ENCODE measurements at regions not wholly inside any gene's neighbourhood (a gene's known extent, or its start where the extent isn't known, plus 50 kb on each side); places are given as distances from the start of the nearest gene placed in this dataset. TPM values are rescaled to one million over a fixed set of nuclear protein-coding genes. Genes with fewer than 3 reads are reported as not detected.

DNA sequence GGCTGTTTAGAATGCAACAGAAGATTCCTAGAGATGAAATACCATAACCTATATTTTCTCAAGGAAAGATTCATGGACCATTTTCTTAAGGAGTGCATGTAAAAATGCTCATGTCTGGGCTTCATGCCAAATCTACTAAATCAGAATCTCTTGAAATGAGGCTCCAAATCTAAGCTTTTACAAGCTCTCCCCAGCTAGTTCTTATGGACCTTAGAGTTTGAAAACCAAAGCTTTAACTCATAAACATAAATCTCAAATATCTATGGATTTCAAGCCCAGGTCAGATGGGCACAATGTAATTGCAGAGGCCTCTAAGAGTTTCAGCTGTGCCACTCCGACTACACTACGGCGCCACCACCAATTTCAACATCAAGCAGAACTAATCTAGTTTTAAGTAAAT lies 117.3 kb upstream of the CAND1 start:
- DNase-seq, result peak; percentile 29

DNA sequence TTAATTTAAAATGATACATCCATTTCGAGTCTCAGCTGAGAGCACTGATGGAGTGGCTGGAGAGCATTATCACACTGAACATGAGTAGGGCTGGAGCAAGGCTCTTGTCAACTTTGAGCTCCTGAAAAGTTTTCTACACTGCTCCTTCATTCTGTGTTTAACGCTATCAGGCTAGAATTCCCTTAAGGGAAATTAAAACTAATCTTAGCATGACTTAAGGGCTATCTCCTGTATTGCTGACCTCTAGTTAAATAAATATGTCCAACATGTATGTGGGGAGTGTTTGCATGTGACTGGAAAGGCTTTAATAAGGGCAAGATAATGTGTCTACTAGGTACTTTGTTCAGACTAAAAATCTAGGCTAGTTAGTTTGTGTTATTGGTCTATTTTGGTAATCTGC lies 116.7 kb upstream of the CAND1 start:
- no peak for DNase-seq

DNA sequence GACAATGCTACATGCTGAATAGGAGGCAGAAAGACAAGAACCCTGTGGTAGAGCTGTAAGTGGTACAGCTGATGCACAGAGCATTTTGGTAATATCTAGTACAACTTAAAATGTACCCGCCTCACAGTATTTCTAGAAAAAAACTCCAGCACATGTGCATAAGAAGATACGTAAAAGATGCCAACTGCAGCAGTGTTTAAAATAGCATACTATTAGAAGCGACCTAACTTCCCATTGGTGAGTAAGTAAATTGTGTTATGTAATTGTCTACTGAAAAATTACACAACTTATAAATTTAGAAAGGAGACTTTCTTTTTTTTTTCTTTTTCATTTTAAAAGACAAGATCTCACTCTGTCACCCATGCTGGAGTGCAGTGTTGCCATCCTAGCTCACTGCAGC lies 114.3 kb upstream of the CAND1 start:
- no peak for DNase-seq

DNA sequence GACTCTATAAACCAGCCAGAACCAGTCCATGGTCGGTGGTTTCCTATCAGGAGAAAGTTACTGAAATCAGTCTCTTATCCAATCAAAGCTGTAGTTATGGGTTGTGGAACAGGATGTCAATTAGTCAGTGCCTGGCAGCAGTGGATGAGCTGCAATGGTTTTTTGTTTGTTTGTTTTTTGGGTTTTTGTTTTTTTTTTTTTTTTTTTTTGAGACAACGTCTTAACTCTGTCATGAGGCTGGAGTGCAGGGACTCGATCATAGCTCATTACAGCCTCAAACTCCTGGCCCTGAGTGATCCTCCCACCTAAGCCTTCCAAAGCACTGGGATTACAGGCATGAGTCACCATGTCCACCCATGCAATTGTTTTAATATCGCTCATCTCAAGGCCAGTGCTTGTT lies 113.3 kb upstream of the CAND1 start:
- no peak for DNase-seq

DNA sequence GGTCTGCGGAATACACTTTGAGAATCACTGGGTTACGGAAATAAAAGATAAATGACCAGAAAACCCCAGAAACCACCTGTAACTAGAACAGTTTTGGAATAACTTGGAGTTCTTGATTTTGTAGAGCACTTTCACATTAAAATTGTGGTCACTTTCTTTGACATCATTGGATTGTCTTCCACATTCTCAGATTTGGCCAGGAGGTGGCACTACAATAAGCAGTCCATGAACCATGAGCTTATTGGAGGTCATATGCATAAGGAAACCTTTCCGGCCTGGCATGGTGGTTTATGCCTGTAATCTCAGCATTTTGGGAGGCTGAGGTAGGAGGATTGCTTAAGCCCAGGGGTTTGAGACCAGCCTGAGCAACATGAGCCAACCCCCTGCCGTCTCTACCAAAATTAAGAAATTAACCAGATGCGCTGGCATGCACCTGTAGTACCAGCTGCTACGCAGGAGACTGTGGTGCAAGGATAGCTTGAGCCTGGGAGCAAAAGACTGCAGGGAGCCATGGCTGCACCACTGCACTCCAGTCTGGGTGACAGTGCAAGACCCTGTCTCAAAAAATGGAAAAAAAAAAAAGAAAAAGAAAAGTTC lies 107.7 kb upstream of the CAND1 start:
- peak; percentile 18 for DNase-seq

DNA sequence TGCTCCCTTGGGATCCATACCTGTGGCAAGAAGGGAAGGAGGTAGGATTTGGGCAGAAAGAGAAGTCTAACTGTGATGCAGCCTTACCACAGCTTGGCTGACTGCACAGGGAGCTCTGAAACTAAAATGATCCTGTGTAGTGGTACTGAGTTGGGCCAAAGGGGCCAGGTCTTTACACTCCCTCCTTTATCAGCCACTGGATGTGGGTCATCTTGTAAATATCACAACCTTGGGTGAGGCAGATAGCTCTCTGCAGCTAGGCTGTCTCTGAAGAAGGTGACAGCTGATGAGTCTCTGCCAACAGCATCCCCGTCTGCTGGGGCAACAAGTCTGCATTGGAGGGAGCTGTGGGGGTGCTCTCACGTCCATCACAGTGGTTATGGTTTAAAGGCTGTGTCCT lies 95.9 kb upstream of the CAND1 start:
- no peak for DNase-seq

DNA sequence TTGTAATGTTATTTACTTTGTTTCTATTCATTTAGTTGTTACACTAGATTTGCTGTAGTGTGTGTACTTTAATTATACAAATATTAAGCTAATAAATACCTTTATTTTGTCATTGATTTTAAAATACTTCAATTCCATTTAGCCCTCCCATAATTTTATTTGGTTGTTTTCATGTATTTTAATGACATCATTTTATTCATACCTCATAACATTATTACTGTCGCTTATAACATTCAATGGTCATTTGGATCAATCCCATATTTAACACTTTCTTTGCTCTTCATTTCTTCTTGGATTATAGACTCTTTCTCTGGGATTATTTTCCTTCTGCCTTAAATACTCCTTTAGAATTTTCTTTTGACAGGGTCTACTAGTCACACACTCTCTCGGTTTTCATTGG lies 86.6 kb upstream of the CAND1 start:
- DNase-seq, result no peak

DNA sequence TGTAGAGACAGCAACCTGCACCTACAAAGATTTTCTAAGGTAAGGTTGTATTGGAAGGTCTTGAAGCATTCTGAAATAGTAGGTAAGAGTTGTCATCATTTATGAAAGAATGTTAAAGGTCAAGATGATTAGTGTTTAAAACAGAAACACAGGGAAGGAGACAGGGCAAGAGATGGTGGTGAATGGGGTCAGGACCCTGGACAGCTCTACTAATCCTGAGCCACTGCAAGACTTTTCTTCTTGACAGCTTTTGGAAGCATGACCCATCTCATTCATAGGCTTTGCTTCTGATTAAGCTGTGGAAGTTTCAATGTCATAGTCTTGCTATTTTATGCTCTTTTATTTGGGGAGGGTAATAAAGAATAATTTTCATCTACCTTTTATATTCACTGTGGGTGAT lies 75.5 kb upstream of the CAND1 start:
- peak; percentile 70 for DNase-seq

DNA sequence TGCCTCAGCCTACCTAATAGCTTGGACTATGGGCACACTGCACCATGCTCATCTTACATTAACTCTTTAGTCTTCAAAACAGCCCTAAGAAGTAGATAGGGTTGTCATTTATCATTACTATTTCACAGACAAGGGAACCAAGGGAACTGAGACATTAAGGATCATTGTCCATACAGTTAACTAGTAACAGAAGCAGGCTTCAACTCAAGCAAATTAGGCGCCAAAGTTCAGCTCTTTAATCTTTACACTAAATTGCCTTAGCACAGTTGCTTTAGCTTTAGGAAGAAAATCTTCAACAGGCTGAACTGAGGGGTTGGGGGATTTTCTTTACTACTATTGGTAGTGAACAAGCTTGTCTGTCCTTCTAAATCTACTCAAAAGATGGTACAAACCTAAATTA lies 68.8 kb upstream of the CAND1 start:
- no peak for DNase-seq

DNA sequence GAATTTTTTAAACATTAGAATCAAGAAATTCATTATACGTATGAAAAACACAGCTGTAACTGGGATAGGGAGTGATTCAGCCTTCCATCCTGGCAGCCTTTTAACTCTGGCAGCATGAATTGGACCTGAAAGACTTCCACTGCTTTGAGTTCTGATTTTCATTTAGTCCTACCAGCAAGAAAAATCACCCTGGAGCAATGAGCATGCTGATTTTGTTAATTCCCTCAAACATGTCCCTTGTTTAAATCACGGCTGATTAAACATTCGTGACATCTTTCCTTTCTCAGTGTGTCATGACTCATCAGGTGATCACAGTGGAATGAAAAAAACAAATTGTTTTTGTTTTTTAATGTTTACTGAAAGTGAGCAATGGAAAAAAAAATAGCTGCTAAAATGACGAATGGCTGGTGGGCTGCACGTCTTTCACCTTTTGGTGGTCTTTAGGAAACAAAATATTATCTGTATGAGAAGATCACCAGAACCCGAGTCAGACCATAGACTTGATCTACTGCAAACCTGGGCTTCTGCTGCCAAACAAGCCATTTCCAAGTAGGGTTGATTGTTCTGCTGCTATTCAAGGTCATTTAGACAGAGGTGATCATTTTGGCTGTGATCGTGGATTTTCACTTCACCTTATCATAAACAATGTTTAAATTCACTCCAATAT lies 67.0 kb upstream of the CAND1 start:
- peak; percentile 3 for DNase-seq

DNA sequence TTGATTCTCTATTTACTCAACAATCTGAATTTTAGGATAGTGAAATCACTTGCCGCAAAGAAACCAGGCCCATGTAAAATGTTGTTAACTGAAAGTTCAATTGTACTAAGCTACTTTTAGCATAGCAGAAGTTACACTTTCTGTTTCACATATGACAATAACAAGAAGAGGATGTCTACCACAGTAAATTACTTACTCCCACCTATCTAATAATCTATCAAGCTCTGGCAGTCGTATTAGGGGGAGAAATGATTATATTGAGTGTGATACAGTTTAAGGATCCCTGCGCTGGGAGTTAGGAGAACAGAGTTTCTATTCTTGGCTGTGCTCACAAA lies 66.5 kb upstream of the CAND1 start:
- no peak for DNase-seq

DNA sequence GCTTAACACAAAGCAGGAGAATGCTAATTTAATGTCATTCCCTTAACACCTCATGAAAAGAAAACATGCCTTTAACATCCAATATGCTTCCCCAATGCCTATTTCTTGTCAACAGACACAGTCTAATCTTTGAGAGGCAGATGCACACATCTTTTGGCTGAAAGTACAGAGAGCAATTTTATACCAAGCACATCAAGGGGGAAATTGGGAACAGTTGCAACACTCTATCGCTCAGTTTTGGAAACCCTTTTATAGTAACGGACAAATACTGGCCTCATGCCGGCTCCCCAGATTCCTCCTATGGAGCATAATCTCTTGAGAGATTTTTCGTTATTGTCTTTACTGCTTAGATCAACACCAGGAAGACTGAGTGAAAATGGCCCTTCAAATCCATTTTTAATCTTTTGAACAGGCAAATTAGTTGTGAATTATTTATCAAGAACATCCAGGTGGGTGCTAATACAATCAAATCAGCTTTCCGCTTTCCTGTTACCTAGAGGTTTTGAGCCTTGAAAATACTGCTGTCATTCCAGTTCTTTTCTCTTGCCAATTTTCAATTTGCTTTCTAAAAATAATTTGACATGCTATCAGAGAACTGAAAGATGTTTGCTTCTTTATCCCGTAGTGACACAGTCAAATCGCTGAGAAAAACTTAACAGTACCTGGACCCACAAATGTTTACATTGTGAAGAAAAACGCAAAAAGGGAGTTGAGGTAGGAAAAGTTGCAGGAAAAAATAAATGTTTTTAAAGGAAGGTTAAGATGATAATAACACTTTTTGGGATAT lies 60.7 kb upstream of the CAND1 start:
- no peak for DNase-seq

DNA sequence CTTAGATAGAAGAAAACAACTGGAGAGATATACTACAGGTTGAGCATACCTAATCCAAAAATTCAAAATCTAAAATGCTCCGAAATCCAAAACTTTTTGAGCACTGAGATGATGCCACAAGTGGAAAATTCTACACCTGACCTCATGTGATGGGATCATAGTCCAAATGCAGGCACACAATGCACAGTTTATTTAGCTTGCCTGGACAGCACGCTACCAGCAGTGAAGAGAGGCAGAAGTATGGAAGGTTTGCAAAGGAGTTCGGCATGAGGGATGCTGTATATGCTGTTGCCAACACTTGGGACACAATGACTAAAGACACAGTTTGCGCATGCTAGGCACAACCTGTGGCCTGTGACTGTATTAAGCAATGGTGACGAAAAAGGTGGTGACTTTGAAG lies 58.1 kb upstream of the CAND1 start:
- no peak for DNase-seq

DNA sequence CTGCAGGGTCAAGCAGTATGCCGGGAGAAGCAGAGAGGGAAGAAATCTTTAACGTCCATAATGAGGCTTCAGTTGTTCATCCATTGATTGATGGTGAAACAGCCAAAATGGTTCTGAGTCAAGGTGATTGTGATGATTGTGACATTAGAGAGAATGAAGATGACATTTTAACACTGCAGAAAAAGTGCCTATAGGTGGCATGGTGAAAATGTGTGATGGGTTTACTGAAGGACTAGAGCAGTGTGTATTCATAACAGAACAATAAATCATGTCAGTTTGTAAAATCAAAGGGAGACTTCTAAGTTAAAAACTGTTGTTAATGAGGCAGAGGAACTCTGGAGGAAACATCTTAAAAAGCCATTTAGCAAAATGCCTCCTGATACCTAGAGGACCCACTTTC lies 57.7 kb upstream of the CAND1 start:
- DNase-seq, result no peak

DNA sequence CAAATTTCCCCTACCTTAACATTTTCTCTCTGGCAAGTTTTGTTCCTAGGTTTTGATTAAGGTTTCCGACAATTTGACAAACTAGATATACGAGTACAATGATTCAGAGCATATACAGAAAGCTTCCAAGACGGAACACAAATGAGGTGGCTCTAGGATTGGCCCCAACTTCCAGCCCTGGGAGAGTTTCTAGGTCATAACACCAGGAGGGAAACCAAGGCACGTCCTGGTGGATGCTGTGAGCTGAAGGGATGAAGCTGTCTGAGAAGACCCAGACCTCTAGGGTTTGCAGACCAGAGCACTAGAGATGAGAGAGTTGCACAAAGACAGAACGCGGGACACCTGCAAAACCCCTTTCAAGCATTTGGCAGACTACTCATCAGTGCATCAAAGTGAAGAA lies 51.5 kb upstream of the CAND1 start:
- DNase-seq, result no peak

Small RNAs in the stretch of these regions (small RNA-seq; reads per million reads assigned to genes)
- not detected for gene AC073530.2 (ENCODE audit: low replicate concordance)
